ENCODE measurements at regions not wholly inside any gene's neighbourhood (a gene's known extent, or its start where the extent isn't known, plus 50 kb on each side); places are given as distances from the start of the nearest gene placed in this dataset.

- Histone ChIP-seq H3K4me1 (no peaks in the 10 kb centered on the region), H3K27me3 (peaks cover 0 to 8% (median 0%) of the 10 kb centered on the region in 9 donors), H3K4me3 (no peak overlapping the region), H3K36me3 (no peaks in the 10 kb centered on the region), H3K27ac (no peak overlapping the region), H3K9me3 (no peaks in the 10 kb centered on the region)
- intact Hi-C loops (cut with DNase I), result no loop called here
- no peak for TF ChIP-seq CTCF (IDR thresholded peaks at IDR 0.05)
- no peak for TF ChIP-seq POLR2A (IDR thresholded peaks at IDR 0.05)
- DNase-seq (no peak), ATAC-seq (no peak)
Measured at GRCh38 chr5:53817183-53817582, 256.7 kb downstream of the NDUFS4 start.

- 74 to 88% (median 82%) methylated on average over 8 of the region's 8 CpGs for WGBS, 4 donors
Measured at GRCh38 chr5:53819482-53819881, 259.0 kb downstream of the NDUFS4 start.

GRCh38 chr5:53820119-53820801 lies 259.8 kb downstream of the NDUFS4 start:
- DNase-seq (no peak), ATAC-seq (no peak)
- Histone ChIP-seq H3K4me3 (no peak overlapping the region), H3K36me3 (no peaks in the 10 kb centered on the region), H3K9me3 (no peaks in the 10 kb centered on the region), H3K27ac (no peak overlapping the region), H3K27me3 (peaks cover 0 to 8% (median 0%) of the 10 kb centered on the region in 9 donors), H3K4me1 (no peaks in the 10 kb centered on the region)
- TF ChIP-seq CTCF (IDR thresholded peaks at IDR 0.05) (no peak), POLR2A (IDR thresholded peaks at IDR 0.05) (no peak)
- intact Hi-C loops (cut with DNase I), result no loop called here
- WGBS, 4 donors, result 89 to 96% (median 91%) methylated on average over 2 of the region's 2 CpGs

More at GRCh38 chr5:53819482-53819881, 259.0 kb downstream of the NDUFS4 start:
- H3K4me1 ChIP-seq, result no peaks in the 10 kb centered on the region
- intact Hi-C loops (cut with DNase I), result no loop called here
- TF ChIP-seq CTCF (IDR thresholded peaks at IDR 0.05) (no peak), POLR2A (IDR thresholded peaks at IDR 0.05) (no peak)
- no peaks in the 10 kb centered on the region for H3K9me3 ChIP-seq
- peaks cover 0 to 8% (median 0%) of the 10 kb centered on the region in 9 donors for H3K27me3 ChIP-seq
- H3K4me3 ChIP-seq, result no peak overlapping the region
- DNase-seq (no peak), ATAC-seq (no peak)
- H3K36me3 ChIP-seq, result no peaks in the 10 kb centered on the region
- H3K27ac ChIP-seq, result no peak overlapping the region

GRCh38 chr5:53820802-53821171 lies 260.3 kb downstream of the NDUFS4 start:
- 96 to 98% (median 97%) methylated on average over 3 of the region's 3 CpGs for WGBS, 4 donors
- Histone ChIP-seq H3K9me3 (no peaks in the 10 kb centered on the region), H3K4me1 (no peaks in the 10 kb centered on the region), H3K4me3 (no peak overlapping the region), H3K36me3 (no peaks in the 10 kb centered on the region), H3K27me3 (peaks cover 0 to 8% (median 0%) of the 10 kb centered on the region in 9 donors), H3K27ac (no peak overlapping the region)
- no peak for DNase-seq
- ATAC-seq, result no peak
- TF ChIP-seq POLR2A (IDR thresholded peaks at IDR 0.05) (no peak), CTCF (IDR thresholded peaks at IDR 0.05) (no peak)
- intact Hi-C loops (cut with DNase I), result no loop called here

Measured in heart left ventricle (tissue), 16 donors.